GM21447 (cell line): ENCODE measurements at regions not wholly inside any gene's neighbourhood (a gene's known extent, or its start where the extent isn't known, plus 50 kb on each side); places are given as distances from the start of the nearest gene placed in this dataset.
"Not testable (repeated sequence)": the region's sequence is repeated elsewhere in the genome, so short reads cannot be mapped to it uniquely, and the experiment has no call there.

ENCODE experiments used
- ATAC-seq: cut with Tn5 transposase; IDR thresholded peaks from one replicate; pipeline ENCODE4 v1.9.1; 2021; ENCODE audit not compliant: unreplicated experiment

DNA sequence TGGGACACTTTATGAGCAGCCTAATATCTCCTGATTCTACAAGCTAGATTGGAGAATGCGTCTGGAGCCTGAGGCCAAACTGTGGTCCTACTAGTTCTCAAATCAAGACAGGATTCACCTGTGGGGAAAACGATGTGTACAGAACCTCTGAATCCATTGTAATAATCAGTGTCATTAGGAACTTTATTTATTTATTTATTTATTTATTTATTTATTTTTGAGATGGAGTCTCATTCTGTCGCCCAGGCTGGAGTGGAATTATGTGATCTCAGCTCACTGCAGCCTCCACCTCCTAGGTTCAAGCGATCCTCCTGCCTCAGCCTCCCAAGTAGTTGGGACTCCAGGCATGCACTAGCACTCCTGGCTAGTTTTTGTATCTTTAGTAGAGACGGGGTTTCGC, 52.6 kb upstream of the KIF26B start:
- not testable (repeated sequence) for ATAC-seq

DNA sequence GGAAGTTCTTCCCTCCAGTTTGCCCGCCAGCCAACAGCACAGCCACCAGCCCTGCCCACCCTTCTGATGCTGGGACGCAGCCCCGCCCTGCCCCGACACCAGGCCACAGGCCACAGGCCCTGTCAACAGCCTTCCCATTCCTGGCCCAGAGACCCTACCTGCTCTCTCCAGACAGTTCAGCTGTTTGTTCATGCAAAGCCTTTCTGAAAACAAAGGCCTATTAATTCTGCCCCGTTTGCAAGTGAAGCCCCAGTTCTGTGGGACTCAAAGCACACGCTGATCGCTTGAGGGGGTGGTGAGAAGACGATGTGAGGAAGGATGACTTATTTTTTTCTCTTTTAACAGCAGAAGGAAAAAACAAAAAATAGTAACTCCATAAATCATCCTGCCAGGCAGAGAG, 55.4 kb upstream of the KIF26B start:
- ATAC-seq, result no peak

- ATAC-seq, result no peak
These were observed 55.9 kb upstream of the KIF26B start for GRCh38 chr1:245098924-245099323.

DNA sequence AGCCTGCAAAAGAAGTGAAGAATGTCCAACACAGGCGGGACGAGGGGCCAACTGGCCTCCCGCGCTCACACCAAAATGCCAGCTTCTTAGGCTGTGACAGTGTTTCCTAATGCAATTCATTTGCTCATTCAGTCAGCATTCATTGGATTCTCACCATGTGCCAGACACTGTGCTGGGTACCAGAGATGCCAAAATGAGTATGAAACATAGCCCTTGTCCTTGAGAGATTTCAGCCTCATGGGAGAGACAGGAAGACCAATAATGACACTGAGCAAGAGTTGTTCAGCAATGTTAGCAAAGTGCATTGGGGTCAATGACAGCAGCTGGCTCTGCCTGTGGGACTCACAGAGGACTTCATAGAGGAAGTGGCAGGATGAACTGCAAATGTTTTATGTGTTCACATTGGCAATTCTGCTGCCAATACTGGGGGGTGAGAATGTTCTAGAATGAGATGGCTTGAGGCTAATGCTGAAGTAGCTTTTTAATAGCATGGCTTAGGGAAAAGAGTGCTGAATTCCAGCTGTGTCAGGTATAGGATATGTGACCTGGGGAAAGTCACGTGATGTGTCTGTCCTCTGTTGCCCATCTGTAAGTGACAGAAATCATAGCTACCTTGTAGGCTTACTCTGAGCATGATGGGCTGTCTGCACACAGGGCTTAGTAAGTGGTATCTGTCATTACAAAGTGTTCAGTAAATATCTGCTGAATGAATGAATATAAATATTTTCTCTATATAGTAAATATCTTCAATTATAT, 58.3 kb upstream of the KIF26B start:
- no peak for ATAC-seq

GRCh38 chr1:245095903-245096302, 58.9 kb upstream of the KIF26B start:
- ATAC-seq, result no peak

DNA sequence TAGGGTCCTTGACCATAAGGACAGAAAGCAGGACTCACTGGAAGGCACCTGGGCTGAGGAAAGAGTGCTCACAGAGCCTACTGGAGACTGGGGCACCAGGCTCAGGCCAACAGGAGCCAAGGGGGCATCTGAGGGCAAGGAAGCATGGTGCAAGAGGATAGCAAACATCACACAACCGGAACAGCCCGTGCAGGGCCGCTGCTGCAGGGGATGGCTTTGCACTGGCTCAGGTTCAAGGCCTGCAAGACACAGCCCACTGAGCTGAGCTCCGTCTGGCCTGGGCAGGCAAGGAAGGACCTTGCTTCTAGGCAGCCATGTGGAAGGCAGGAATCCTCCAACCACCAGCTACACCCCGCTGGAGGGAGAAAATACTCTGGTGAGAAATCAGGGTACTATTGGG, 59.8 kb upstream of the KIF26B start:
- ATAC-seq, result no peak

- ATAC-seq, result no peak
These were observed 60.7 kb upstream of the KIF26B start for GRCh38 chr1:245094092-245094491.

DNA sequence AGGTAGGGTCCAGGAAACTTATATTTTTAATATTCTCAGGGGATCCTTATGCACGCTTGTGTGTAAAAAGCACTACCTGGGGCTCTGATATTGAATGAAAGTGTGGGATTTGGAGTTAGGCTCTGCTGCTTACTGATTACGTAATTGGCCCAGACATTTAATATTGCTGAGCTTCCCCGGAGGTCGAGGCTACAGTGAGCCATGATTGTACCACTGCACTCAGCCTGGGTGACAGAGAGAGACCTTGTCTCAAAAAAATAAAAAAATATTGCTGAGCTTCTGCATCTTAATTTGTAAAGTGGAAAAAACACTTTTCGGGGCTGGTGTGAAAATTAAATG, 62.2 kb upstream of the KIF26B start:
- no peak for ATAC-seq

DNA sequence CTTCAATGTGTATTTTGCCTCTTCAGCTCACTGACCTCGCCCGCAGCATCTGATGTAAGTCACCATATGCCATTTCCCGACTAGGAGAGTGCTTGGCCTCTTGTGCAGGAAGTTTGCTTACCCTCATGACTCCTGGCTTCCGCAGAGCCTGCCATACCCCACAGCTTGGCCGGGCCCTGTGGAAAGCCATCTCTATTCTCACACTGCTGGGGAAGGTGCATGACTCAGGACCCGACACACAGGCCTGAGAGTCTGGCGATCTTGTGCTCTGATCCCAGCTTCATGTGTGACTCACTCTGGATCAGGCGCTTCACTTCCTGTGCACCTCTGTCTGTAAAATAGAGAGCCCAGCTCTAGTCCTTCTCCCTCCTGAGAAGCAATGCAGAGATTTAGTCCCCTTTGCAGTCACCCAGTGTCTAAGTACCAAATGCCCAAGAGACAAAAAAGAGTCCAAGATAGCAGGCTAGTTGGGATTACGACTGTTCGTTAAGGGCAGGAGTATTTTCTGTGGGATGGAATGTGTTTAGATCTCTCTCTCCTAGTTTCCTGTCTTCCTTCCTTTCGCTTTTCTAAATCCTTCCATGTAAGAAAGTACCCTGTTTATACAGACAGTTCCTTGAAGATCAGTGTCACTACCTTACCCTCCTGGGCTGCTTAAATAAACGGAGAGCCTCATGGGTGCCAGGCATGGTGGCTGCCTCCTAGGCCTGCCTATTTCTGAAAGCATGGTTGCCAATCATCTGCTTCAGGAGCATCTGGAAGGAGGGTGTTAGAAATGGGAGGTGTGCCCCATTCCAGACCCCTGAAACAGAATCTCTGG, 62.8 kb upstream of the KIF26B start:
- ATAC-seq, result no peak

DNA sequence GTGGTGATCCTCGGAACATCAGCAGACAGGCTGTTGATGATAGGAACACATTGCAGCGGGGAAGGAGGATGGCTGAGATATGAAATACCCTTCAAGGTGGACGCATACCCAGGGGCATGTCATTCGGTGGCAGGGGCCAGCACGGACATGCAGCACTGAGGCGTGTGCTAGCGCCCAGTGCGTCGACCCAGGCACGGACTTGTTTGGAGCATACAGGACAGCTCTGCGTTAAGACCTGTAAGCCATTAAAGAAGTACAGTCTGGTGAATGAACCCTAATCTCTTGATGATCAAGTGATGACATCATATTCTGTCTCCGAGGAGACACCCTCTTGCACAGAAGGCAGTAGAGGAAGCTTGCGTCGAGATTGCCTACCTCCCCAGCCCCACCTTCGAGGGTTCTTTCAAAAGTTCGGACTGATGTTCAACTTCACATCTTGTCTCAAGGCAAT, 63.6 kb upstream of the KIF26B start:
- no peak for ATAC-seq

DNA sequence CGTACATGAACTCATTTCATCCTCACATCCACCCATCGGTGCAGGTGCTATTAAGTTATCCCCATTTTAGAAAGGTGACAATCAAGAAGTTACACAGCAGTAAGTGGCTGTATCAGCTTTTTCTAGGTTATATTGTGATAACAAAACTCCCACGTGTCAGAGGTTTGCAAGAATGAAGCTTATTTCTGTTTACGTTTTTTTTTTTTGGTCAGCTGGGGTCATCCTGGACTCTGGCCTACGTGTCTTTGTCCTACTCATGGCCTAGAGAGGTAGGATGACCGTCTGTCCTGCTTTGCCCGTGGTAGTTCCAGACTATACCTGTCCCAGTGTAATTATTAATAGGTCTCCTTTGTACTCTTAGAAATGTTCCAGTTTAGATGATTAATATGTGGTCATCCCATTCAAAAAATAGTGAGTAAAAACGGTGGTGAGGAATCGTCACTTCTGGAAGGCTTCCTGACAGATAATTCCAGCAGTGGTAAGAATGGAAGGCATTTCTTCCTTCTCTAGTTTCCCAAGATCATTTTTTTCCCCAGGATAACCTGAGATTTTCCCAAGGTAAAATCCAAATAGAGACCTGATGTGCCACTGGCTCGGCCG, 64.2 kb upstream of the KIF26B start:
- ATAC-seq, result no peak

DNA sequence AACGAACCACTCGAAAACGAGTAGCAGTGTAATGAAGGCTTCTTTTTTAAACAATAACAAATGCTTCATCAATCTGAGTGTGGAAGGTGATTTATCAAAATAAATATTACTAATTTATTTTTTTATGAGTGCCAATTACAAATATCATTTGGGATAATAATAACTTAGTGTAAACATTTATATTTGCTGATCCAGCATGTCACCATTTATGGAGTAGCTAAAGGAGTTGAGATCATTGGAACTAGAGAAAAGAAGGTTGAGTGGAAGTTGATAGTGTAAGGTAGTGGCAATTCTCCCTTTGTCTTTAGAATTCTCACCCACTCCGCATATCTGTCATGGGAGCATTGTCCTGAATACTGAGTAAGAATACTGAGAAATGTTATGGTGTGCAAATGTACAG, 67.1 kb upstream of the KIF26B start:
- ATAC-seq, result no peak

DNA sequence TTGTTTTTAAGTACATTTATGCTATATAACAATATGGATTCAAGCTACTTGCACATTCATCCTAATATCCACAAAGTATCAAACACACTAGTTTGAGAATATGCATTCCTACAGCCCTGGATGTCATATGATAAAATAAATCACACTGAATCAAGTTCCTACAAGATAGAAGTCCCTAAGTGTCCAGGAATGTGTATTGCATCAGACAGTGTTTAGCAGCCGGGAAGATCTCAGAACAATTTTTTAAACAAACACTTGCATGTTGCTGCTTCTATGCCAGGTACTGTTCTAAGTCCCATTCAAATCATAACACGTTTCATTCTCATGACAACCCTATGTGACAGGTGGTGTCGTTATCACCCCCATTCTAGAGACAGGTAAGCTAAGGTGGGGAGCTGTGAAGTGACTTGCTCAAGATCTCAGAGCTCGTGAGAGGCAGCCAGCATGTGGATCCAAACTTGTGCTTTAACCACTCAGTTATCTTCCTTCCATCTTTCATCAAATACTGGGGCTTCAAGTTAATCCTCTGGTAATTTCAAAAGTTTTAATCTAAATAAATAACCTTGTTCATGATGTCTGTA, 68.3 kb upstream of the KIF26B start:
- ATAC-seq, result no peak

DNA sequence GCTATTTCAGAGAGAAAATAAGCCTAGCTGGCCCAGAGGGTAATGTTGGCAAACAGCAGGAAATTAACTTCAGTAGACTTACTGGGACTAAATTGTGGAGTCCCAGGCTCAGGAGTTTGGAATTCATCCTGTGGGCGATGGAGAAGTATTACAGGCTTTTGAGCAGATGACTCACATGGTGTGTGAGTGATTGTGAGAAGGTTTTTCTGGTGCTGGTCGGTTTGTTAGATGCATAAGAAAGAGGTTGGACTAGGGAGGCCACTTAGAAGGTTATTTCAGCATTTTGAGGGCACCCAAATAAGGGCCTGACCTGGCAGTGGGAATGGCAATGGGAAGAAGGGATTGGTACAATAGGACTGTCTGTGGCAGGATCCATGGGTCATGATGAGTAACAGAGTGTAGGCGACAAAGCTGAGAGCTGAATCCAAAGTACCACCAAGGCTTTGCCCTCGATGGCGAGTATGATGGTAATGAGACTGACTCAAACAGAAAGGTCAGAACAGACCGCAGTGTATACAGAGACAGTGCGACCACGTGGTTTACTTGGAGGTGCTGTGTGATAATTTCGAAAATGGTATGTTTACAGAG, 69.2 kb upstream of the KIF26B start:
- no peak for ATAC-seq

- ATAC-seq, result no peak
These were observed 70.2 kb upstream of the KIF26B start for GRCh38 chr1:245084551-245084950.

DNA sequence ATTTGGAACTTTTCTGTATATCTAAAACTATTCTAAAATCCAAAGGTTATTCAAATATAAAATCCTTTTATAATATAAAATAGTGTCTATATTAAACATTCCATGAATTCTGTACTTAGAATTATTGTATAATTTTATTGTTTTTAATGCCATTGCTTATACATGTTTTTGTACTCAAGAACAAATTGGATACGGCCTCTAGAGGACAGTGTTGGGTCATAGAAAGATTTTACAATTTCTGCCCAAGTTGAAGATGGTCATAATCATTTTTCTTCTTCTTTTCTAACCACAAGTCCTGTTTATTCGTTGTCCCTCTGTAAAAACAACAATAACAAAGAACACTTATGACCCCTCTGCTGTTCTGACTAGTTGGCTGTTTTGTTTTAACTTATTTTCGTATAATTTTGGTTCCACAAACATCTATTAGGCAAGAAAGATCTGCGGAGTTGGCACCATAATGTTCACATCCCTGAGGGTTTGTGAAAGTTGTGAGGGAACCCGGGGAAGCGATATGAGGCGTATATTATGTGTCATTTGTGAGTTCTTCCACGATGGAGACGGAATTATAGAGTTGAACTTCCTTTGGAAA, 75.7 kb upstream of the KIF26B start:
- no peak for ATAC-seq

DNA sequence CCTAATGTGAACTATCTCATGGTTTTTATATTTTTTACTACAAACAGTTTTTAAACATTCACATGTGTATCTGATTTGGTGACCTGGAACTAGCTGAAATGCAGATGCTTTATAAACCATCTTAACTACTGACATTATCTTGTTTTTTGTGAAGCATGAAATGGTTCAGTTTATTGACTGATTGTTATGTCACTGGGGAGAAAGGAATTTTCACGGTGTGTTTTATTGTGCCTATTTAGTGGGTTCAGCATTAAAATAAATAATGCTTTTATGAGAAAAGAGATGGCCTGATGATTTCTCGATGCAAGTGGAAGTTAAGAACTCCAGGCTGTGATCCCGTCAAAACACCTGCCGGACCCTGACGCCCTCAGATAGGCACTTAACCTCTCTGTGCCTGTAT, 79.9 kb upstream of the KIF26B start:
- ATAC-seq, result no peak

GRCh38 chr1:245074232-245074747, 80.5 kb upstream of the KIF26B start:
- ATAC-seq, result no peak

DNA sequence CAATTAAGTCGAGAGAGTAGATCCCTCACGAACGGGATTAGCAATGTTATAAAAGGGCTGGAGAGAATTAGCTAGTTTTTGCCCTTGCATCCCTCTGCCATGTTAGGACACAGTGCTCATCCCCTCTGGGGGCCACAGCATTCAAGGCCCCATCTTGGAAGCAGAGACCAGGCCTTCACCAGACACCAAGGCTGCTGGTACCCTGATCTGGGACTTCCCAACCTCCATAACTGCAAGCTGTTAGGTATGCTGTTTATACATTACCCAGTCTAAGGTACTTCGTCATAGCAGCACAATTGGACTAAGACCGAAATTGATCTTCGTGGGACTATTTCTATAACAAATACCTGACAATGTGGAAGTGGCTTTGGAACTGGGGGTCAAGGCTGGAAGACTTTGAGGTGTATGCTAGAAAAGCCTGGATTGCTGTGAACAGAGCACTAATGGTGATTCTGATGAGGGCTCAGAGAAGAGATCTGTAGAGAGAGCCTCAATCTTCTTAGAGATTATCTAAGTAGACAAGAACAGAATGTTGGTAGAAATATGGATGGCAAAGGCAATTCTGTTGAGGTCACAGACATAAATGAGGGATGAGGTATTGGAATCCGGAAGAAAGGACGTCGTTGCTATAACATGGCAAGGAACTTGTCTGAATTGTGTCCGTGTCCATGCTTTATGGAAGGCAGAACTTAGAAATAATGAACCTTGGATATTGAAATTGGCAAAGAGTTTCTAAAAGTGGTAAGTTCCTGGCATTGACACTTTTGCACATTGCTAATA, 83.8 kb upstream of the KIF26B start:
- no peak for ATAC-seq

GRCh38 chr1:245067257-245067656, 87.5 kb upstream of the KIF26B start:
- ATAC-seq, result no peak
